Fibroblast of villous mesenchyme (primary cell): ENCODE measurements at regions not wholly inside any gene's neighbourhood (a gene's known extent, or its start where the extent isn't known, plus 50 kb on each side); places are given as distances from the start of the nearest gene placed in this dataset.
"Not testable (repeated sequence)": the region's sequence is repeated elsewhere in the genome, so short reads cannot be mapped to it uniquely, and the experiment has no call there.

Experiments
- DNase-seq: peaks from one replicate; pipeline ENCODE4 v3.0.0-alpha.2; 2010; ENCODE audit warnings: low read depth
- H3K4me3 ChIP-seq: 2 replicates; pipeline ENCODE4 v1.5.1; 2011; ENCODE audit warnings: low read depth, mild to moderate bottlenecking, low read length
- CTCF ChIP-seq: IDR thresholded peaks from 2 replicates; pipeline ENCODE4 v1.5.1; 2012; ENCODE audit warnings: low read depth, mild to moderate bottlenecking, low read length; ENCODE audit not compliant: insufficient read depth

DNA sequence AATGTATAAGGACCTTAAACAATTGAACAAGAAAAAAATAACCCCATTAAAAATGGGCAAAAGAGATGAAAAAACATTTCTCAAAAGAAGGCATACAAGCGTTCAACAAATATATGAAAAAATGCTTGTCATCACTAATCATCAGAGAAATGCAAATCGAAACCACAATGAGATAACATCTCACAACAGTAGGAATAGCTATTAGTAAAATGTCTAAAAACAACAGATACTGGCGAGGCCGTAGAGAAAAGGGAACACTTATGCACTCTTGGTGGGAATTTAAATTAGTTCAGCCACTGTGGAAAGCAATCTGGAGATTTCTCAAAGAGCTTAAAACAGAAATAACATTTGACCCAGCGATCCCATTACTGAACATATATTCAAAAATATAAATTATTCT is 769.8 kb upstream of the MGAT4C start:
- no peak overlapping the region for H3K4me3 ChIP-seq
- TF ChIP-seq CTCF: no peak
- DNase-seq: peak; percentile 11

DNA sequence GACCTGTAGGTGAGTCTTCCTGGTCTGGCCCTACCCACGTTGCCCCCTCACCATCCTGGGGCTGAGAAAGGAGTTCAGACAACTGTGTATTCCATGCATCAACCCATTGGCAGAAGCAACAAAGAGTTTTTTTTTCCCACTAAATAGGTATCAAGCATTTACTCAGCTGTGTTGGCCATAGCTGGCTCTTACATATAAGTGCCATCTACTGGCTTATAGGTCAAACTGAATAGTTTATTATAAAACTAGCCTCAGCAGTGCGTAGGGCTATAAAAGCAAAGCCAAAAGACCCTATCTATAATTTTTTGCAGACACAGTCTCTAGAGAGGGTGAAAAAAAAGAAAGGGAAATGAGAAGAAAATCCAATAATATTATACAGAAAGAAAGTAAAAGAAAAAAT is 765.2 kb upstream of the MGAT4C start:
- TF ChIP-seq CTCF: no peak
- no peak for DNase-seq
- H3K4me3 ChIP-seq: no peak overlapping the region

DNA sequence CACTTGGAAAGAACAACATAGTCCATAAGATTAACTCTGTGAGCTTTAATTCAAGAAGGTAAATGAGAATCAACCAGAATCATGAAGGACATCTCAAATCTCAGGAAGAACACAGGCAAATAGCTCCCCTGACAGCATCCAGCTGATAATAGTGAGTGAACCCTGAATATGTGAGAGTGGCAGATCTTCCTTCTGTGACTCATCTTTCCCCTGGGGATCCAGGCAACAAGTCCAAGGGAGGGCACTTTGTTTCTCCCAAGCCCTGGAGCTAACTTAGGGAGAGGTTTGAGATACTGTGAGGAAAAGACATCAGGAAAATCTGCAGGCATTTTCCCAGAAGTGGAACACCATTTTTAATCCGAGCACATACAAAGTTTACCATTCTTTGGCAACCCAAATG is 763.9 kb upstream of the MGAT4C start:
- H3K4me3 ChIP-seq: no peak overlapping the region
- no peak for TF ChIP-seq CTCF
- no peak for DNase-seq

- no peak overlapping the region for H3K4me3 ChIP-seq
- no peak for TF ChIP-seq CTCF
- no peak for DNase-seq
Measured at GRCh38 chr12:87015352-87015751, 759.2 kb upstream of the MGAT4C start.

GRCh38 chr12:87008785-87009384 is 752.7 kb upstream of the MGAT4C start:
- no peak for TF ChIP-seq CTCF
- H3K4me3 ChIP-seq: no peak overlapping the region
- no peak for DNase-seq

DNA sequence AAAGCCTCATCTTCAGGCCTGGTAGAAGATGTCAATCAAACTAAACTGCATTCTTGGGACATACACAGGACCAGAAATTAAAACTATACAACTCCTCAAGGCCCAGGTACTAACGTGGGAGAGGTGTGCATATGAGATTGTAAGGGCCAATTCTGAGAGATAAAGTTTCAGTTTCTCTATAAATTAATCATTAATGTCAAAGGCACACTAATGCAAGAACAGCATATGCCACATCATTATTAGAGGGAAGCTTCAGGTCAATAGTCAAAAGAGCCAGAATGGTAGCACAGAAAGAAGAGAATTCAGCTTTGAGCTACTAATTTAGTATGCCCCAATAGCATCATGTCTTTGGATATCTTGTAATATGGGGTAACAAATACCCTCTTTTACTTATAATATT is 744.9 kb upstream of the MGAT4C start:
- no peak overlapping the region for H3K4me3 ChIP-seq
- no peak for DNase-seq
- TF ChIP-seq CTCF: no peak

DNA sequence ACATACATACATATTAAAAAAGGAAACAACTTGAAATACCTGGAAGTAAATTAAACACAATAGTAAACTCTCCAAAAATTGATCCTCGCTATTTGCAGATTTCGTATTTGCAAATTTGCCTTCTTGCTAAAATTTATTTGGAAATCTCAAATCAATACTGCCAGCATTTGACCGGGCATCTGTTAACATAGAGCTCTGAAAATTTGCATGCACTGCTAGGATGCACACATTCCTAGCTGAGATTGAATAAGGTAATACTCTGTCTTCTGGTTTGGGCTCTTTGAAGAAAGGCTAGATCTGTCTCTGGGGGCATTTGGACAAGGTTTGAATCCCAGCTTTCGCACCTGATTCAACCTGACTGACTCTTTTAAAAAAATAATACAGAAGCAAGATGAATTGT is 729.1 kb upstream of the MGAT4C start:
- no peak for TF ChIP-seq CTCF
- DNase-seq: no peak
- H3K4me3 ChIP-seq: no peak overlapping the region

GRCh38 chr12:86970595-86970994 is 714.4 kb upstream of the MGAT4C start:
- H3K4me3 ChIP-seq, DNase-seq: not testable (repeated sequence)
